Kasumi-1 (cell line): ENCODE measurements at regions not wholly inside any gene's neighbourhood (a gene's known extent, or its start where the extent isn't known, plus 50 kb on each side); places are given as distances from the start of the nearest gene placed in this dataset.

ENCODE experiments used
- DNase-seq, 2 experiments: peaks; one replicate each; lab custom pipeline; 2025; lab: John Stamatoyannopoulos, UW

GRCh38 chr6:8739454-8739853 is 304.1 kb upstream of the SLC35B3 start:
- DNase-seq, result no peak

GRCh38 chr6:8738951-8739350 is 303.6 kb upstream of the SLC35B3 start:
- no peak for DNase-seq

GRCh38 chr6:8736156-8736895 is 301.0 kb upstream of the SLC35B3 start:
- DNase-seq, result peak in 1 of 2 experiments; percentile 21

- DNase-seq, result no peak
Observed at GRCh38 chr6:8733879-8734278, 298.5 kb upstream of the SLC35B3 start.

- DNase-seq, result peak; percentile 76 to 86
Observed at GRCh38 chr6:8731874-8732273, 296.5 kb upstream of the SLC35B3 start.

GRCh38 chr6:8710668-8711431 is 275.5 kb upstream of the SLC35B3 start:
- DNase-seq, result no peak

GRCh38 chr6:8707956-8708772 is 272.8 kb upstream of the SLC35B3 start:
- DNase-seq, result peak; percentile 80 to 89

GRCh38 chr6:8707369-8707768 is 272.0 kb upstream of the SLC35B3 start:
- DNase-seq, result no peak

GRCh38 chr6:8705435-8706020 is 270.2 kb upstream of the SLC35B3 start:
- peak in 1 of 2 experiments; percentile 2 for DNase-seq

GRCh38 chr6:8703059-8703458 is 267.7 kb upstream of the SLC35B3 start:
- DNase-seq, result no peak

GRCh38 chr6:8688821-8689220 is 253.5 kb upstream of the SLC35B3 start:
- no peak for DNase-seq

GRCh38 chr6:8686077-8686476 is 250.7 kb upstream of the SLC35B3 start:
- DNase-seq, result no peak

- no peak for DNase-seq
Observed at GRCh38 chr6:8683204-8683603, 247.9 kb upstream of the SLC35B3 start.

- DNase-seq, result no peak
Observed at GRCh38 chr6:8679823-8680222, 244.5 kb upstream of the SLC35B3 start.

GRCh38 chr6:8678466-8678865 is 243.1 kb upstream of the SLC35B3 start:
- no peak for DNase-seq

- peak; percentile 9 to 40 for DNase-seq
Observed at GRCh38 chr6:8674126-8674525, 238.8 kb upstream of the SLC35B3 start.

GRCh38 chr6:8672882-8673281 is 237.5 kb upstream of the SLC35B3 start:
- no peak for DNase-seq

GRCh38 chr6:8670792-8671191 is 235.4 kb upstream of the SLC35B3 start:
- no peak for DNase-seq

GRCh38 chr6:8664700-8665099 is 229.4 kb upstream of the SLC35B3 start:
- no peak for DNase-seq

GRCh38 chr6:8664070-8664469 is 228.7 kb upstream of the SLC35B3 start:
- no peak for DNase-seq

- no peak for DNase-seq
Observed at GRCh38 chr6:8659404-8660189, 224.3 kb upstream of the SLC35B3 start.
